ENCODE measurements at regions not wholly inside any gene's neighbourhood (a gene's known extent, or its start where the extent isn't known, plus 50 kb on each side); places are given as distances from the start of the nearest gene placed in this dataset.

DNA sequence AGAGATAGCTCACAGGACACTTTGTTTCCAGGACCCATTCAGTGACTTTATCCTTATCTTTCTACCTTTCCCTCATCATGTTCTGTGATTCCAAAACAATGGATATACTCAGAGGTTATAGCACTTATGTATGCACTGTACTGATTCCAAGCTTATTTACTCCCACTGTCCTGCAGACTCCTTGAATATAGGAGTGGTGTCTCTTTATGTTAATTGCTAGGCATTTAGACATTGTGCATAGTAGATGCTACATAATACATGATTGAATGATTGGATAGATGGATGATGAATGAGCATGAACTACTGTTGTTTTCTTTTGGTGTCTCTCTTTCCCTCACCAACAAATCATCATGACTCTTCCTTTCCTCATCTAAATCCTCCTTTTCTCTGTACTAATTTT, 279.1 kb upstream of the RAG2 start:
- H3K9me3 Mint-ChIP-seq: peaks cover 3% of the 10 kb centered on the region
- no peaks in the 10 kb centered on the region for H3K36me3 Mint-ChIP-seq (ENCODE audit: low read depth)
- no peaks in the 10 kb centered on the region for H3K27me3 Mint-ChIP-seq
- no peak overlapping the region for H3K4me3 Mint-ChIP-seq
- ATAC-seq: no peak
- no peaks in the 10 kb centered on the region for H3K4me1 Mint-ChIP-seq (ENCODE audit: low read depth)
- TF ChIP-seq, protein P1, sequence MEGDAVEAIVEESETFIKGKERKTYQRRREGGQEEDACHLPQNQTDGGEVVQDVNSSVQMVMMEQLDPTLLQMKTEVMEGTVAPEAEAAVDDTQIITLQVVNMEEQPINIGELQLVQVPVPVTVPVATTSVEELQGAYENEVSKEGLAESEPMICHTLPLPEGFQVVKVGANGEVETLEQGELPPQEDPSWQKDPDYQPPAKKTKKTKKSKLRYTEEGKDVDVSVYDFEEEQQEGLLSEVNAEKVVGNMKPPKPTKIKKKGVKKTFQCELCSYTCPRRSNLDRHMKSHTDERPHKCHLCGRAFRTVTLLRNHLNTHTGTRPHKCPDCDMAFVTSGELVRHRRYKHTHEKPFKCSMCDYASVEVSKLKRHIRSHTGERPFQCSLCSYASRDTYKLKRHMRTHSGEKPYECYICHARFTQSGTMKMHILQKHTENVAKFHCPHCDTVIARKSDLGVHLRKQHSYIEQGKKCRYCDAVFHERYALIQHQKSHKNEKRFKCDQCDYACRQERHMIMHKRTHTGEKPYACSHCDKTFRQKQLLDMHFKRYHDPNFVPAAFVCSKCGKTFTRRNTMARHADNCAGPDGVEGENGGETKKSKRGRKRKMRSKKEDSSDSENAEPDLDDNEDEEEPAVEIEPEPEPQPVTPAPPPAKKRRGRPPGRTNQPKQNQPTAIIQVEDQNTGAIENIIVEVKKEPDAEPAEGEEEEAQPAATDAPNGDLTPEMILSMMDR (IDR thresholded peaks at IDR 0.05): no peak
- POLR2A ChIA-PET: no interaction called here
- H3K27ac Mint-ChIP-seq: no peak overlapping the region
- intact Hi-C loops (cut with micrococcal nuclease): no loop called here
- no peak for DNase-seq
- CTCF ChIA-PET: interaction anchor here (1.2 kb wide), 1 partner anchor 14 kb away, joined by 3 read pairs; no protein-coding TSS in a partner anchor

DNA sequence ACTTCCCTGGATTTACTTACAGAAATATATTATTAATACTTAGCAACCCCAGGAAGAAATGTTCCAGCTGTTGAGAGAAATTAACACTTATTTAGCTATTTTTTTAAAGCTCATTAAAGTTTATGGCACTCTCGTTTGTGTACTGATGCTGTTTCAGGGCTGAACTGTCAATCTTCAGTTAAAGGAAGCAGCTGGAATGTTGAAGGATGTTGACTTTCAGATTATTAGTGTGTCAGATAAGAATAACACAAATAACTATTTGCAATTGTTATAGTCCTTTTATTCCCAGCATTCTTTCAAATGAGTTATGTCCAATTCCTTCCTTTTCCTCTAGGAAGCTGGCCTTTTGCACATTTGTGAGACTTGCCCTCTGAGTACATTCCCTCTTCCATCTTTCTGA, 278.2 kb upstream of the RAG2 start:
- no peak for ATAC-seq
- Mint-ChIP-seq H3K4me3 (no peak overlapping the region), H3K36me3 (ENCODE audit: low read depth) (no peaks in the 10 kb centered on the region), H3K4me1 (ENCODE audit: low read depth) (no peaks in the 10 kb centered on the region), H3K9me3 (peaks cover 3% of the 10 kb centered on the region), H3K27me3 (no peaks in the 10 kb centered on the region), H3K27ac (no peak overlapping the region)
- intact Hi-C loops (cut with micrococcal nuclease): no loop called here
- no peak for DNase-seq
- CTCF ChIA-PET: no interaction called here
- TF ChIP-seq, protein P1 (IDR thresholded peaks at IDR 0.05): no peak
- POLR2A ChIA-PET: no interaction called here

DNA sequence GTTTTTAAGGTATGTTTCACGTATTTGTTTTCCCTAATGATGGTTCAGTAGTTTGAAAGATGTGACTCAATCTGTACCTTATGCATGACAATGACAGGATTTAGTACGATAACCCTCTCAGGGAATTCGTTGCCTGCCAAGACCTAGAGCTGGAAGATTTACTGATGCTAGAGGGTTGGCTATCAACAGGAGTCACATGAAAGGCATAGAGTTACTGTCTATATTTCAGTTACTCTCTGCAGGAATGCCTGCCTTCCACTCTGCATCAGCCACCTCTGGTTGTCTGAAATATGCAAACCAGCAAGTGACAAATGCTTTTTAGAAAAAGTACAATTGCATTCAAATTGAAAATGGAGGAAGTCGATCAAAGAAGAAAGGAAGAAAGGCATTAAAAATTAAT, 276.3 kb upstream of the RAG2 start:
- Mint-ChIP-seq H3K4me3 (no peak overlapping the region), H3K9me3 (peaks cover 3% of the 10 kb centered on the region), H3K27me3 (no peaks in the 10 kb centered on the region), H3K4me1 (ENCODE audit: low read depth) (no peaks in the 10 kb centered on the region), H3K36me3 (ENCODE audit: low read depth) (no peaks in the 10 kb centered on the region), H3K27ac (no peak overlapping the region)
- no peak for ATAC-seq
- TF ChIP-seq, protein P1 (IDR thresholded peaks at IDR 0.05): no peak
- intact Hi-C loops (cut with micrococcal nuclease): no loop called here
- CTCF ChIA-PET: no interaction called here
- no peak for DNase-seq
- POLR2A ChIA-PET: no interaction called here

DNA sequence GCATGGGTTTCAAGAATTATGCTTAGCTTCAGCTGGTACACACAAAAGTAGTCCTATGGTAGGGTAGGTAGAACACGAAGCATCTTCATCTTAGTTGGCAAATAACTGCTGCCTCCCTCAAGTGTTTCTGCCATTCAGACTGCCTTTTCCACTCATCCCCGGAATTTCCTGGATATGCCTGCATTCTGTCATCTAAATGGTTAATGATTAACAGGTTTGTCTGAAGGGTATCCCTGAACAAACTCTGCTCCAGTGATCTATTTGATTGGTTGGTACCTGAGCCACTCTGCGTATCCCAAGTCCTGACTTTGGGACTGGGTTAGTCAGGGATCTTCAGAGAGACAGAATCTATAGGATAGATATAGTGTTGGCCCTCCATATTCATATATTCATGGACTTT, 272.3 kb upstream of the RAG2 start:
- ChIA-PET CTCF (interaction anchor here (1.3 kb wide), 1 partner anchor 20 kb away, joined by 3 read pairs; no protein-coding TSS in a partner anchor), POLR2A (no interaction called here)
- Mint-ChIP-seq H3K9me3 (no peaks in the 10 kb centered on the region), H3K4me1 (ENCODE audit: low read depth) (no peaks in the 10 kb centered on the region), H3K27me3 (no peaks in the 10 kb centered on the region), H3K36me3 (ENCODE audit: low read depth) (no peaks in the 10 kb centered on the region), H3K27ac (no peak overlapping the region), H3K4me3 (no peak overlapping the region)
- intact Hi-C loops (cut with micrococcal nuclease): no loop called here
- DNase-seq (no peak), ATAC-seq (no peak)
- TF ChIP-seq, protein P1 (IDR thresholded peaks at IDR 0.05): no peak

DNA sequence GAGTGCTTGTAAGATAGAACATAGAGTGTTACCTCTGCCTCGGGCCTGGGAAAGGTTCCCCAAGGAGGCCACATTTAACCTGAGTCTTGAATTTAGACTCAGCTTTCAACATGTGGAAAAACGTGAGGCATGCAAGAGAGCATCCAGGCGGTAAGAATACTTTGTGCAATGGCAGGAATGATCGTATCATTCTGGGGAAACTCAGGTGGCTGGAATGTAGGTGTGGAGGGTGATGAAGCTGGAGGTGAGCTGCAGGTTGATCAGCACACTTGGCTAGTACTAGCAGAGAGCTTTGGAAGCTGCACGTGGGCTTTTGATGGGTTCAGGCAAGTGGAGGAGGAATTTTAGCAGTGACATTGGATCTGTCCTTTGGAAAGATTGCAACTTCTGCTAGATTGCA, 270.3 kb upstream of the RAG2 start:
- Mint-ChIP-seq H3K27ac (no peak overlapping the region), H3K4me3 (no peak overlapping the region), H3K4me1 (ENCODE audit: low read depth) (no peaks in the 10 kb centered on the region), H3K9me3 (no peaks in the 10 kb centered on the region), H3K36me3 (ENCODE audit: low read depth) (no peaks in the 10 kb centered on the region), H3K27me3 (no peaks in the 10 kb centered on the region)
- TF ChIP-seq, protein P1 (IDR thresholded peaks at IDR 0.05): no peak
- intact Hi-C loops (cut with micrococcal nuclease): no loop called here
- ATAC-seq (no peak), DNase-seq (no peak)
- ChIA-PET CTCF (no interaction called here), POLR2A (no interaction called here)

Measured in activated CD8-positive, alpha-beta T cell treated with anti-CD3 and anti-CD28 coated beads for 36 hours (primary cell).